ENCODE measurements at regions not wholly inside any gene's neighbourhood (a gene's known extent, or its start where the extent isn't known, plus 50 kb on each side); places are given as distances from the start of the nearest gene placed in this dataset.

GRCh38 chr2:64317707-64318475, 136.1 kb upstream of the LGALSL start:
- no peak for DNase-seq

GRCh38 chr2:64318476-64318748, 135.6 kb upstream of the LGALSL start:
- no peak for DNase-seq

DNA sequence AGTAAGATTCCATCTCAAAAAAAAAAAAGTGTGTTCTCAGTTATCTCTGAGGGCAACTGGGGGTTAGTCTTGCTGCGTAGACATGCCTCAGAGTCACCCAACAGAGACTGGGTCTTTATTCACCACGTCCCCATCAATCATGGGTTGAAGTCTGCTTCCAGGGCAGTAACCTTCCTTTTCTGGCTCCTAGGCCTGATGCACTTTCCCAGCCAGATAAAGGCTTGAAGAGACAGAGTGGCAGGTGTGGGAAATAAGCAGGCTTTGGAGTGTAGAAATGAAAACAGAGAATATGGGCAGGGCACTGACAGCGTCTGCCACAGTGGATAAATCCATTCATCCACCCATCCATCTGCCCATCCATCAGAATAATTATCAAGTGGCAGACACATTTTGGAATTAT, 134.1 kb upstream of the LGALSL start:
- no peak for DNase-seq

GRCh38 chr2:64322433-64322832, 131.5 kb upstream of the LGALSL start:
- DNase-seq: no peak

GRCh38 chr2:64323197-64323596, 130.8 kb upstream of the LGALSL start:
- no peak for DNase-seq

DNA sequence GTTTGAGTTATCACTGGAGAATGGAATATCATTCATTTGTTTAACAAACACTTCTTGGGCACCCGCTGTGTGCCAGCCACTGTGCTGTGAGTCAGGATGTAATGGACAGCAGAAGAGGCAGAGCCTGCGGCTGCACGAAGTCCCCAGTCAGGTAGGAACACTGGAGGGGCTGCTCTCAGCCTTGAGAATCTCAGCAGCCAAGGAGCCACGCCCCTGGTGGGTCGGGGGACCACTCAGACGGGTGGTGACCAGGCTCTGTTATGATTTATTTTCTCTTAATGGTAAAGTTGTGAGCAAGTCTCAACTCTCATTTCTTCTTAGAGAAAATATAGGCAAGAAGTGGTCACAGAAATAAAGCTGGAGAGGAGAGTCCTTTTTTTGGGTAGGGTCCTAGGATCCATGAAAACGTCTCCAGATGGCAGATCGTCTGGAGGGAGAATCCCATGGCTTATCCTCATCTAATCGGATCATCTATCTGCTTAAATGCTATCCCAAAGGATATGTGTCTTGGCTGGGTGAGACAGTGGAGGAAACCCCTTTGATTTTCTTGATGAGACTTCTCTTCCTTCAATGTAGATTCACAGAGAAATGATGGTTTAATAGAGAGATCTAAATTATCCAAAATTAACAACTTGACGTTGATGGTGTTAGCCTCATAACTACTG, 129.1 kb upstream of the LGALSL start:
- no peak for DNase-seq

GRCh38 chr2:64325477-64325851, 128.5 kb upstream of the LGALSL start:
- no peak for DNase-seq

- DNase-seq: no peak
Measured at GRCh38 chr2:64325852-64326577, 127.9 kb upstream of the LGALSL start.

DNA sequence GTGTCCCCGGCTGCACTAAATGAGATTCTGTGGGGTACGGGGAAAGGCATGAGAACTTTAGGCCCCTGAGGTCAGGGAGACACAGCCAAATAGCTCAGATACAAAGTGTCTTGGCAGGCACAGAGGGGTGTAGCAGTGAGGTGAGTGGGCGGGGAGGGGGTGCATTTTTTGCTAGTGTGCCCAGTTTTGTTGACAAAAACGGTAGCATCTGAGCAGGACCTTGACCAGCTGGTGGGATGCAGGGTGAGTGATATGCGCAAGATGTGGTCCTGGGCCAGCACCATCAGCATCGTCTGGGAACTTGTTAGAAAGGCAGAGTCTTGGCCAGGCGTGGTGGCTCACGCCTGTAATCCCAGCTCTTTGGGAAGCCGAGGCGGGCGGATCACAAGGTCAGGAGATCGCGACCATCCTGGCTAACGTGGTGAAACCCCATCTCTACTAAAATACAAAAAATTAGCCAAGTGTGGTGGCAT, 127.3 kb upstream of the LGALSL start:
- DNase-seq: no peak

DNA sequence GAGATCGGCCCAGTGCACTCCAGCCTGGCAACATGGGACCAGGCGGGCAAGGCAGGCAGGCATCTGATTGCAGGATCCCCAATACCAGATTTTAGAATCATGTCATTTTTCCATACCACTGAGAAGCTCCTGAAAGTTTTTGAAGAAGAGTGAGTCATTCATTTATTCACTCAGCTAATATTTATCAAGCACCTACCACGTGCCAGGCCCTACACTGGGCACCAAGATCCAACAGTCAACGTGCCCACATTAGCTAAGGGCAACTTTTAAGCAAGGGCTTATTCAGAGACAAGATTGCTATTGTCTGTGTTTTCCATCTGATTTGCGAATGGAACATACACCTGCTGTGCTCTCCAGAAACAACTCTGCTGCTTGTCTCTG, 126.8 kb upstream of the LGALSL start:
- DNase-seq: no peak

GRCh38 chr2:64327510-64328414, 126.2 kb upstream of the LGALSL start:
- DNase-seq: no peak

DNA sequence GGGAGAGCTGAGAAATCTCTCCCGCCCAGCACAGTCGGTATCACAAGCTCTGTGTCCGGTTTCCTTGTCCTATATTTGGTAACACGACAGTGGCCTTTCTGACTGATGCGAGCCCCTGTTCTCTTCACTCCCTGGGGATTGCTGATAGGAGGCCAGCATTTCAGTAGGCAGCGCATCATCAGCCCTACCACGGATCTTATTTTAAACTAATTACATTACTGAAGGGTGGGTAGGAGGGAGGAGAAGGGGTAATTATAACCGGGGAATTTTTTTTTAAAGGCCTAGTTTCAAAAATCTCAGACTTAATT, 125.6 kb upstream of the LGALSL start:
- no peak for DNase-seq

DNA sequence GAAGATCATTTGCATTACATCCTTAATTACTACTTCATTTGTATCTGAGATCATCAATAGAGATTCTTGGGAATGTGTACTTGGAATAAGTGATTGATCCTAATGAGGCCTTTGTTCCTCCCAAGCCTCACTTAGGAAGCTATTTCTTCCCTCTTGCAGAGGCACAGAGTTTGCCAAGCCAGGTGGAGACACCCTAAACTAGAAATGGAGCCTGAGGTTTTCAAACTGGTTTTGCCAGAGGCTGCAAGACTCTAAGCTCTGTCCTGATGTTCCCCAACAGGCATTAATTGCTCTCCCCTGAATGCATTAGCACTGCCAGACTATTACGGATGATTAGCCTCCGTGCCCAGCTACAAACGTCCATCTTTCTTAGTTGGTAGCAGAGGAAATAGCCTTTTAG, 125.2 kb upstream of the LGALSL start:
- no peak for DNase-seq

DNA sequence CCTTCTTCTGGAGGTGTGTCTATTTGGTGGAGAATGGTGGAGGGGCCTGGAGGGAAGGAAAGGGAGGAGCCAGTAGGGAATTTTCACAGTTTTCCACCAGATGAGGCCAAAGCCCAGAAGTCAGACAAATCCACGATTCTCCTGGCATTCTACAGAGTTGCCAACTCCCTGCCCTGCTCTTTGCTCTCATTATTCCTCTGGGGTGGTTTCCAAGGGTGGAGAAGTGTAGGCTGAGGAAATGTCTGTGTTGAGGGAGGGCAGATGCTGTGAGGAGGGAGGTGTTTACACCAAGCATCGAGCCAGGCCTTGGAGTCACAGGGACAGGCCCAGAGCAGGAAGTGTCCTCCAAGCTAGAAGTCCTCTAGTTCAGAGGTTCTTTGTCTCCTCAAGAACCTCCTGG, 124.1 kb upstream of the LGALSL start:
- DNase-seq: no peak

DNA sequence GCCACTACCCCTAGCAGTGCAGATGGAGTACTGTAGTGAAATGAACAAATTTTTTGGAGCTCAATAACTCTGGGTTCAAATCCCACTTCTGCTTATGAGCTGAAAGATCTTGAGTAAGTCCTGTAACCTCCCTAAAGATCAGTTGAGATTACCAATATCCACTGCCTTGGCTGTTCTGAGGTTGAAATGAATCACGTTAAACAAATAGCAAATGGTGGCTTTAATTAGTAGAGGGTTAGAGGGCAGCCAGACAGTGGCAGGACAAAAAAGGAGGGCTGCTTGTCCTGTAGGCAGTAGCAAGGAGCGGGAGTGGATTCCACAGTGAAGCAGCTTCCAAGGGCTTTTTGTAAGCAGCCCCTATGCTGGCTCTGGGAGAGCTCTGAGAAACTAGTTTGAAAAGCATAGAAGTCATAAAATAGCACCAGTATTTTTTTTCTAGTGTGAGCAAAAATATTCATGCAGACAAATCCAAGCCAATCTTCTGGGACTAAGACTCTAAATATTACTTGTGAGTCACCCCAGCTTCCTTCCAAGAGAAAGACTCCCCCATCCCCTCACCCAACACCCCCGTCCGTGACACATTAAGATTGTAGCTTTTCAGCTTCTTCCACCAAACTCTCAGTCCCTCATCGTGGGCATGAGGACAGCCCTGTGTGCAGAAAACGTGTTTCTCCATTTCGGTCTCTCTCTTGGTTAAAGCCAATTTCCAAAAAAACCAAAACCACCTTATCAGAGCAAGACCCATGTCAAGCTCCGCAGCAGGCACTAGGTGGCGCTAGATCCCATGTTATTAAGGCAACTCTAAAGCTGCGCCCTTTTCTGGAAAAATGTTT, 123.5 kb upstream of the LGALSL start:
- peak; percentile 91 for DNase-seq

- DNase-seq: no peak
Measured at GRCh38 chr2:64331114-64331645, 122.8 kb upstream of the LGALSL start.

DNA sequence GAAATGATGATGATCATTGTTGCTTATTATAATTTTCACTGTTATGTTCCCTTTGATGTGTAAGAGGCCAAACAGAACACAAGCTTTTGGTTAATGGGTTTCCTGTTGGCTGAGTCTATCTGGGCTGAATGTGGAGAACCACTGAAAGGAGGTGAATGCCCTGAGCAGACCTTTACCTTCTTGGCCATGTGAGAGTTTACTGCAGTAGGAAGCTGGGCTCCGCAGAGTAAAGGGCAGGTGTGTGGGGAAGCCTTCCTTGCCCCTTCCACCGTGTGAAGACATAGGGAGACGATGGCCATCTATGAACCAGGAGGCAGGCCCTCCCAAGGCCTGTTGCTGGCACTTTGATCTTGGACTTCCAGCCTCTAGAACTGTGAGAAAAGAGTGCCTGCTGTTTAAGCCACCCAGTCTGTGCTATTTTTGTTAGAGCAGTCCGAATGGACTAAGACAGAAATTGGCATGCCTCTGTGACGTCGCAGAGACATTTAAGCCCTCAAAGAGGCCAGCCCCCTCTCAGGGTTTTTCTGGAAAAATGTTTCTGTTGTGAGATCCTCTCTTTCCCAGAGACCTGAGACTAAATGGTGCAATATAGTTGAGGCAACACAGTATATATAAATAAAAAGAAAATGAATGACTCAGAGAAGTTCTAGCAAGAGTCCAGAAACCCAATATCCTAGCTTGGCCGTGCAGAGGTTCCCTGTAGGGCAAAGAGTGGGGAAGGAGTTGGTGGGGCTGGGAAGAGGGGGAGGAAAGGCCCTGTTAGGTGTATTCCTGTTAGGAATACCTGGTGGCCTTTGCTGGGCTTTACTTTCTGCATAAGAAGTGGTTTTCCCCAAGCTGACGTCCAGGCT, 121.9 kb upstream of the LGALSL start:
- DNase-seq: no peak

GRCh38 chr2:64336171-64336570, 117.8 kb upstream of the LGALSL start:
- no peak for DNase-seq

DNA sequence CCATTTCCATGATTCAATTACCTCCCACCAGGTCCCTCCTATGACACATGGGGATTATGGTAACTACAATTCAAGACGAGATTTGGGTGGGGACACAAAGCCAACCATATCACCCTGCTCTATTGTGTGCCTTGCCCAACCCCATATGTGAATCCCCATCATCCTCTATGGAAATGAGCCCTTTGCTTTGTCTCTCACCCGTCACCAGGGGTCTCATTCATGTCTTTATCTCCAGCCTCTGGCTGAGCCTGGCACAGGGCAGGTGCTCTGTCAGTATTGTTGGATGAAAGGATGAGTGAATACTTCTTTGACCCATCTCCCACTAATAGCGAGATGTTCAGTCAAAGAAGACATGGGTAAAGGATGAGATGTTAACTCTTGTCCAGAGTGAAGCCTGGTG, 116.6 kb upstream of the LGALSL start:
- DNase-seq: no peak

DNA sequence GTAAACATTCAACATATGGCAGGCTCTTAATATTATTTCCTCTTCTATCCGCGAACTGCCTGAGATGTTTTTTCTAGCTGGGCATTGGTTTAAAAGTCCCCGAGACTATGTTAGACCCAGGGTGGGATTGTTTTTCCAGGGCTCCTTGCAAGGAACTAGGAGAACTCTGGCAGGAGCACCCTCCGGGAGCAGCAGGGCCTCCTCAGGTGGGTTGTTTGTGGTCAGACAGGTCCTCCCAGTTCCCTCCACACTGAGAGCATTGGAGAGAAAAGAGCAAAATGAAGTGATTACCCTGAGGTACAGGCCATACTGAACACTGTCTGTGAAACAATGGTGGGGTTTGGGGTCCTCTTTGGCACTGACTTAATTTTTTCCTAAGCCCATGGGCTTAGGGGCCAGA, 115.9 kb upstream of the LGALSL start:
- DNase-seq: no peak
